Muscle layer of duodenum (tissue), 2 donors: ENCODE measurements at regions not wholly inside any gene's neighbourhood (a gene's known extent, or its start where the extent isn't known, plus 50 kb on each side); places are given as distances from the start of the nearest gene placed in this dataset.
"Not testable (repeated sequence)": the region's sequence is repeated elsewhere in the genome, so short reads cannot be mapped to it uniquely, and the experiment has no call there.

Source experiments
- H3K27ac ChIP-seq: one replicate; pipeline ENCODE4 v1.7.0; 2013; ENCODE audit warnings: mild to moderate bottlenecking, low read length
- H3K27me3 ChIP-seq: one replicate; pipeline ENCODE4 v1.7.0; 2013; ENCODE audit warnings: low read depth, mild to moderate bottlenecking, control low read depth, low read length
- H3K36me3 ChIP-seq, 2 donors: one replicate each; pipeline ENCODE4 v1.7.0; 2013; ENCODE audit warnings: low read length in 2 of 2, control low read depth in 1 of 2, mild to moderate bottlenecking in 1 of 2; ENCODE audit not compliant: insufficient read depth in 2 of 2, control insufficient read depth in 1 of 2
- H3K4me1 ChIP-seq, 2 donors: one replicate each; pipeline ENCODE4 v1.7.0; 2013; ENCODE audit warnings: low read length in 2 of 2, mild to moderate bottlenecking in 2 of 2, control low read depth in 1 of 2, moderate library complexity in 1 of 2; ENCODE audit not compliant: insufficient read depth in 2 of 2, control insufficient read depth in 1 of 2
- H3K4me3 ChIP-seq, 2 donors: one replicate each; pipeline ENCODE4 v1.7.0; 2013; ENCODE audit warnings: low read length in 2 of 2, low read depth in 1 of 2, mild to moderate bottlenecking in 1 of 2
- H3K9me3 ChIP-seq, 2 donors: one replicate each; pipeline ENCODE4 v1.7.0; 2013; ENCODE audit warnings: low read length in 2 of 2, control low read depth in 1 of 2, mild to moderate bottlenecking in 1 of 2; ENCODE audit not compliant: control insufficient read depth in 1 of 2
- donor health status: healthy.

- not testable (repeated sequence) for H3K4me3 ChIP-seq, H3K27me3 ChIP-seq, H3K36me3 ChIP-seq, H3K9me3 ChIP-seq, H3K27ac ChIP-seq, H3K4me1 ChIP-seq
Observed at GRCh38 chr3:197402401-197402800, 104.0 kb upstream of the DLG1 start.

- Histone ChIP-seq H3K27me3 (no peaks in the 10 kb centered on the region), H3K36me3 (no peaks in the 10 kb centered on the region), H3K4me3 (no peak overlapping the region), H3K27ac (no peak overlapping the region), H3K9me3 (no peaks in the 10 kb centered on the region), H3K4me1 (no peaks in the 10 kb centered on the region)
Observed at GRCh38 chr3:197399486-197399885, 101.1 kb upstream of the DLG1 start.

GRCh38 chr3:197398286-197398878 is 100.0 kb upstream of the DLG1 start:
- Histone ChIP-seq H3K4me1 (no peaks in the 10 kb centered on the region), H3K36me3 (no peaks in the 10 kb centered on the region), H3K4me3 (no peak overlapping the region), H3K27ac (no peak overlapping the region), H3K9me3 (no peaks in the 10 kb centered on the region), H3K27me3 (no peaks in the 10 kb centered on the region)

- H3K27me3 ChIP-seq = no peaks in the 10 kb centered on the region
- no peak overlapping the region for H3K27ac ChIP-seq
- no peaks in the 10 kb centered on the region for H3K36me3 ChIP-seq
- no peak overlapping the region for H3K4me3 ChIP-seq
- H3K9me3 ChIP-seq = no peaks in the 10 kb centered on the region
- no peaks in the 10 kb centered on the region for H3K4me1 ChIP-seq
Observed at GRCh38 chr3:197397838-197398237, 99.4 kb upstream of the DLG1 start.

- Histone ChIP-seq H3K27ac (peak overlapping the region; percentile 51), H3K27me3 (no peaks in the 10 kb centered on the region), H3K36me3 (no peaks in the 10 kb centered on the region), H3K4me3 (no peak overlapping the region), H3K9me3 (no peaks in the 10 kb centered on the region), H3K4me1 (no peaks in the 10 kb centered on the region)
Observed at GRCh38 chr3:197394464-197395321, 96.3 kb upstream of the DLG1 start.

GRCh38 chr3:197394126-197394463 is 95.7 kb upstream of the DLG1 start:
- not testable (repeated sequence) for H3K36me3 ChIP-seq, H3K4me1 ChIP-seq, H3K27ac ChIP-seq, H3K4me3 ChIP-seq, H3K9me3 ChIP-seq, H3K27me3 ChIP-seq

- Histone ChIP-seq H3K27me3 (no peaks in the 10 kb centered on the region), H3K36me3 (no peaks in the 10 kb centered on the region), H3K4me1 (no peaks in the 10 kb centered on the region), H3K27ac (no peak overlapping the region), H3K4me3 (no peak overlapping the region), H3K9me3 (no peaks in the 10 kb centered on the region)
Observed at GRCh38 chr3:197393711-197394110, 95.3 kb upstream of the DLG1 start.

- Histone ChIP-seq H3K4me1 (no peaks in the 10 kb centered on the region), H3K9me3 (no peaks in the 10 kb centered on the region), H3K36me3 (no peaks in the 10 kb centered on the region), H3K27ac (no peak overlapping the region), H3K27me3 (no peaks in the 10 kb centered on the region), H3K4me3 (no peak overlapping the region)
Observed at GRCh38 chr3:197392961-197393360, 94.5 kb upstream of the DLG1 start.

- no peak overlapping the region for H3K27ac ChIP-seq
- no peaks in the 10 kb centered on the region for H3K36me3 ChIP-seq
Observed at GRCh38 chr3:197381371-197381770, 83.0 kb upstream of the DLG1 start.

GRCh38 chr3:197380786-197381185 is 82.4 kb upstream of the DLG1 start:
- no peaks in the 10 kb centered on the region for H3K9me3 ChIP-seq
- no peaks in the 10 kb centered on the region for H3K27me3 ChIP-seq
- no peaks in the 10 kb centered on the region for H3K4me1 ChIP-seq
- H3K36me3 ChIP-seq = no peaks in the 10 kb centered on the region
- H3K27ac ChIP-seq = no peak overlapping the region
- H3K4me3 ChIP-seq = no peak overlapping the region

More at GRCh38 chr3:197381371-197381770, 83.0 kb upstream of the DLG1 start:
- Histone ChIP-seq H3K4me3 (no peak overlapping the region), H3K27me3 (no peaks in the 10 kb centered on the region), H3K9me3 (no peaks in the 10 kb centered on the region), H3K4me1 (no peaks in the 10 kb centered on the region)

GRCh38 chr3:197378985-197379718 is 80.7 kb upstream of the DLG1 start:
- Histone ChIP-seq H3K4me3 (no peak overlapping the region), H3K27me3 (no peaks in the 10 kb centered on the region), H3K4me1 (no peaks in the 10 kb centered on the region), H3K27ac (no peak overlapping the region), H3K36me3 (no peaks in the 10 kb centered on the region), H3K9me3 (no peaks in the 10 kb centered on the region)
